ENCODE measurements at regions not wholly inside any gene's neighbourhood (a gene's known extent, or its start where the extent isn't known, plus 50 kb on each side); places are given as distances from the start of the nearest gene placed in this dataset.
"Not testable (repeated sequence)": the region's sequence is repeated elsewhere in the genome, so short reads cannot be mapped to it uniquely, and the experiment has no call there.

GRCh38 chr7:86006909-86007308, 636.8 kb upstream of the GRM3 start:
- no peak for DNase-seq

- no peak for DNase-seq
Observed at GRCh38 chr7:86002858-86003257, 640.9 kb upstream of the GRM3 start.

- no peak for DNase-seq
Observed at GRCh38 chr7:85997515-85997914, 646.2 kb upstream of the GRM3 start.

- DNase-seq, result no peak
Observed at GRCh38 chr7:85995101-85995500, 648.6 kb upstream of the GRM3 start.

GRCh38 chr7:85980740-85981139, 663.0 kb upstream of the GRM3 start:
- DNase-seq, result no peak

GRCh38 chr7:85974176-85974575, 669.5 kb upstream of the GRM3 start:
- no peak for DNase-seq

GRCh38 chr7:85972504-85973141, 671.1 kb upstream of the GRM3 start:
- no peak for DNase-seq

GRCh38 chr7:85954961-85955360, 688.7 kb upstream of the GRM3 start:
- no peak for DNase-seq

- DNase-seq, result no peak
Observed at GRCh38 chr7:85950871-85951270, 692.8 kb upstream of the GRM3 start.

- DNase-seq, result no peak
Observed at GRCh38 chr7:85950418-85950817, 693.3 kb upstream of the GRM3 start.

- DNase-seq, result no peak
Observed at GRCh38 chr7:85947767-85948166, 695.9 kb upstream of the GRM3 start.

- DNase-seq, result no peak
Observed at GRCh38 chr7:85940798-85941197, 702.9 kb upstream of the GRM3 start.

- no peak for DNase-seq
Observed at GRCh38 chr7:85931919-85932318, 711.8 kb upstream of the GRM3 start.

GRCh38 chr7:85928500-85928899, 715.2 kb upstream of the GRM3 start:
- no peak for DNase-seq

- DNase-seq, result no peak
Observed at GRCh38 chr7:85927226-85927625, 716.5 kb upstream of the GRM3 start.

GRCh38 chr7:85924062-85924461, 719.6 kb upstream of the GRM3 start:
- DNase-seq, result no peak

GRCh38 chr7:85916016-85916415, 727.7 kb upstream of the GRM3 start:
- DNase-seq, result no peak

- DNase-seq, result no peak
Observed at GRCh38 chr7:85914437-85914836, 727.6 kb upstream of the SEMA3D start.

GRCh38 chr7:85908051-85908450, 721.2 kb upstream of the SEMA3D start:
- DNase-seq, result no peak

GRCh38 chr7:85897967-85898366, 711.1 kb upstream of the SEMA3D start:
- no peak for DNase-seq

GRCh38 chr7:85896531-85896930, 709.7 kb upstream of the SEMA3D start:
- no peak for DNase-seq

GRCh38 chr7:85895835-85896234, 709.0 kb upstream of the SEMA3D start:
- no peak for DNase-seq

GRCh38 chr7:85891900-85892299, 705.0 kb upstream of the SEMA3D start:
- DNase-seq, result not testable (repeated sequence)

GRCh38 chr7:85890244-85890811, 703.5 kb upstream of the SEMA3D start:
- DNase-seq, result peak in 2 of 4 experiments; percentile 28 to 37

- no peak for DNase-seq
Observed at GRCh38 chr7:85887133-85887532, 700.3 kb upstream of the SEMA3D start.
